Endothelial cell of umbilical vein (primary cell): ENCODE measurements at regions not wholly inside any gene's neighbourhood (a gene's known extent, or its start where the extent isn't known, plus 50 kb on each side); places are given as distances from the start of the nearest gene placed in this dataset.

Source experiments
- BruUV-seq: library from RNA; stranded (reverse); fragments of 400-500 nt; replicated peaks from 2 replicates; lab custom pipeline; 2021; lab: Mats Ljungman, UMichigan
- CTCF ChIA-PET: fragments of 300-600, 350-600 bp; sonication (Branson Sonifier 250); formaldehyde crosslinking; loops from one replicate; lab custom pipeline; 2021; ENCODE audit warnings: antibody characterized with exemption, inconsistent platforms; lab: Charles Lee
- POLR2A ChIA-PET: fragments of 300-600, 350-600 bp; sonication (Branson Sonifier 250); formaldehyde crosslinking; loops from one replicate; lab custom pipeline; 2021; ENCODE audit warnings: antibody characterized with exemption, inconsistent platforms; lab: Charles Lee
- DNase-seq: peaks from one replicate; pipeline ENCODE4 v3.0.0-alpha.2; 2011; ENCODE audit warnings: low read depth, low spot score
- FAIRE-seq: peaks from 2 replicates; lab custom pipeline; 2011; peaks lifted over from hg19 to GRCh38; lab: Jason Lieb, UNC
- H2AFZ ChIP-seq: 2 replicates; pipeline ENCODE4 v1.6.0; 2012; ENCODE audit warnings: low read depth, low read length, control low read depth, inconsistent platforms
- H3K27ac ChIP-seq: 2 replicates; pipeline ENCODE4 v1.5.1; 2011; ENCODE audit warnings: low read depth, mild to moderate bottlenecking, control low read depth, low read length, moderate library complexity; ENCODE audit not compliant: insufficient read depth
- H3K27me3 ChIP-seq, 2 experiments: 2 replicates each; pipeline versions ENCODE4 v1.6.0 to v1.6.1; 2011; ENCODE audit warnings: low read length in 2 of 2, mixed read lengths in 1 of 2; ENCODE audit not compliant: control insufficient read depth in 2 of 2, insufficient read depth in 2 of 2
- H3K36me3 ChIP-seq, 2 experiments: 2 replicates in 1 of 2; 3 replicates in 1 of 2; pipeline ENCODE4 v1.5.1; 2011; ENCODE audit warnings: low read length in 2 of 2, mild to moderate bottlenecking in 1 of 2, moderate library complexity in 1 of 2; ENCODE audit not compliant: control insufficient read depth in 2 of 2, insufficient read depth in 2 of 2; ENCODE audit errors: extremely low read depth in 1 of 2
- H3K4me1 ChIP-seq: 3 replicates; pipeline ENCODE4 v1.5.1; 2011; ENCODE audit warnings: mild to moderate bottlenecking, low read length; ENCODE audit not compliant: control insufficient read depth, insufficient read depth; ENCODE audit errors: extremely low read depth
- H3K4me2 ChIP-seq: 2 replicates; pipeline ENCODE4 v1.6.1; 2011; ENCODE audit warnings: low read length, control low read depth, mixed read lengths; ENCODE audit not compliant: insufficient read depth
- H3K4me3 ChIP-seq, 3 experiments: fragments of 200-600 bp in 1 of 3; sonication (generic), shearing (Covaris generic) in 1 of 3; replicated peaks in 1 of 3; 2 replicates each; pipeline ENCODE4 v1.5.1; 2011 to 2016; ENCODE audit warnings: control low read depth in 3 of 3, low read length in 3 of 3, mild to moderate bottlenecking in 2 of 3, inconsistent platforms in 1 of 3, low read depth in 1 of 3, moderate library complexity in 1 of 3; ENCODE audit not compliant: insufficient read depth in 1 of 3
- H3K79me2 ChIP-seq: 2 replicates; pipeline ENCODE4 v1.6.0; 2012; ENCODE audit warnings: low read length, inconsistent platforms; ENCODE audit not compliant: control insufficient read depth, insufficient read depth
- H3K9ac ChIP-seq: replicated peaks from 2 replicates; pipeline ENCODE3; 2011; ENCODE audit warnings: low read length, control low read depth; ENCODE audit not compliant: insufficient read depth; ENCODE audit errors: extremely low read depth
- H3K9me1 ChIP-seq: replicated peaks from 3 replicates; pipeline ENCODE4 v1.6.0; 2011; ENCODE audit warnings: mild to moderate bottlenecking, low read length; ENCODE audit not compliant: control insufficient read depth, insufficient read depth; ENCODE audit errors: extremely low read depth
- H3K9me3 ChIP-seq: replicated peaks from 2 replicates; pipeline ENCODE4 v1.5.1; 2012; ENCODE audit warnings: low read length, inconsistent platforms; ENCODE audit not compliant: control insufficient read depth, insufficient read depth
- H4K20me1 ChIP-seq: replicated peaks from 2 replicates; pipeline ENCODE3; 2011; ENCODE audit warnings: mild to moderate bottlenecking, low read length; ENCODE audit not compliant: control insufficient read depth, insufficient read depth; ENCODE audit errors: extremely low read depth
- CTCF ChIP-seq, 2 donors: IDR thresholded peaks; 1 replicate in 1 of 2; 2 replicates in 1 of 2; pipeline ENCODE4 v1.5.1; 2011; ENCODE audit warnings: low read length in 2 of 2, mild to moderate bottlenecking in 2 of 2, moderate library complexity in 2 of 2, control low read depth in 1 of 2, inconsistent platforms in 1 of 2, low read depth in 1 of 2; ENCODE audit not compliant: insufficient read depth in 1 of 2; ENCODE audit errors: extremely low read depth in 1 of 2
- EZH2 ChIP-seq: IDR thresholded peaks from 2 replicates; pipeline ENCODE4 v1.6.1; 2012; ENCODE audit warnings: borderline replicate concordance, low read depth, mild to moderate bottlenecking, moderate library complexity, low read length, inconsistent platforms; ENCODE audit not compliant: severe bottlenecking
- FOS ChIP-seq: IDR thresholded peaks from 2 replicates; pipeline ENCODE4 v1.6.1; 2011; ENCODE audit warnings: mild to moderate bottlenecking, low read length, moderate library complexity, borderline replicate concordance; ENCODE audit not compliant: insufficient read depth
- GATA2 ChIP-seq: IDR thresholded peaks from 2 replicates; pipeline ENCODE4 v1.7.0; 2011; ENCODE audit warnings: low read depth, mild to moderate bottlenecking, moderate library complexity, mixed read lengths, low read length; ENCODE audit not compliant: insufficient read length, insufficient read depth
- JUN ChIP-seq: IDR thresholded peaks from 2 replicates; pipeline ENCODE4 v1.6.1; 2011; ENCODE audit warnings: borderline replicate concordance, low read depth; ENCODE audit not compliant: insufficient read length, insufficient read depth
- MAX ChIP-seq: IDR thresholded peaks from 2 replicates; pipeline ENCODE4 v1.6.1; 2011; ENCODE audit not compliant: insufficient read depth, insufficient read length
- MYC ChIP-seq: IDR thresholded peaks from one replicate; pipeline ENCODE4 v1.6.1; 2011; ENCODE audit warnings: mild to moderate bottlenecking, low read depth, low read length
- POLR2A ChIP-seq: IDR thresholded peaks from 2 replicates; pipeline ENCODE4 v1.6.1; 2012; ENCODE audit warnings: low read depth, mild to moderate bottlenecking, control low read depth, low read length
- POLR2AphosphoS5 ChIP-seq: IDR thresholded peaks from 2 replicates; pipeline ENCODE4 v1.6.1; 2012; ENCODE audit warnings: low read depth, mild to moderate bottlenecking, control low read depth, low read length, moderate library complexity; ENCODE audit not compliant: insufficient read depth
- dilution Hi-C: fragments of 300-500 bp; cut with MboI; formaldehyde crosslinking; loops from one replicate; pipeline ENCODE4 v1.15.0; 2019; ENCODE audit warnings: low sequenced_read_pairs; ENCODE audit not compliant: extremely low pct_ligation_motif_present
- intact Hi-C: fragments of 100-400 bp; cut with micrococcal nuclease; formaldehyde crosslinking; loops from one replicate; pipeline ENCODE4 v1.10.0; 2022

GRCh38 chr17:79676796-79677195, 53.9 kb upstream of the ENPP7 start:
- Histone ChIP-seq H3K9ac (no peak overlapping the region), H3K4me3 (no peak overlapping the region), H3K4me2 (no peak overlapping the region), H2AFZ (no peak overlapping the region), H3K79me2 (no peaks in the 10 kb centered on the region), H3K9me1 (no peaks in the 10 kb centered on the region), H3K9me3 (no peaks in the 10 kb centered on the region), H4K20me1 (no peaks in the 10 kb centered on the region), H3K36me3 (no peaks in the 10 kb centered on the region), H3K4me1 (no peaks in the 10 kb centered on the region), H3K27ac (no peak overlapping the region), H3K27me3 (peaks cover 0 to under 1% of the 10 kb centered on the region in 2 experiments)
- dilution Hi-C loops: no loop called here
- BruUV-seq: no TSS peak
- ChIA-PET CTCF (no interaction called here), POLR2A (no interaction called here)
- no peak for FAIRE-seq
- intact Hi-C loops: no loop called here
- TF ChIP-seq MAX (no peak), JUN (no peak), POLR2AphosphoS5 (no peak), FOS (no peak), EZH2 (no peak), MYC (no peak), CTCF (IDR thresholded peaks at IDR 0.05; ENCODE audit: extremely low read depth in 1 of 2, insufficient read depth in 1 of 2, low read depth in 1 of 2, low read length in 2 of 2) (no peak), POLR2A (no peak), GATA2 (no peak)
- no peak for DNase-seq
